ENCODE measurements at regions not wholly inside any gene's neighbourhood (a gene's known extent, or its start where the extent isn't known, plus 50 kb on each side); places are given as distances from the start of the nearest gene placed in this dataset.
"Not testable (repeated sequence)": the region's sequence is repeated elsewhere in the genome, so short reads cannot be mapped to it uniquely, and the experiment has no call there.

DNA sequence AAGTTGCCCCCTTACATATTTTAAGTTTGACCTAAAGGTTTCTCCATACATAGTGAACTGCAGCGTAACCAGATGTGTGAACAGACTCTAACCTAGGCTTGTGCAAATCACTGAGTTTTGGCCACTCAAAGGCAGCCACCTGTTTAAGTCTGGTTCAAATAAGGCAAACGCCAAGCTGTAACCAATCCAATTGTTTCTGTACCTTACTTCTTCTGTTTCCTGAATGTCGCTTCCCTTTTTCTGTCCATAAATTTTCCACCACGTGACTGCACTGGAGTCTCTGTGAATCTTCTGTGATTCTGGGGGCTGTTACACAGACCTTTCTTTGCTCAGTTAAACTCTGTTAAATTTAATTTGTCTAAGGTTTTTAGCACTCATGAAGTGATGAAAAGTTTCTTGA is 618.8 kb downstream of the GLUD2 start:
- no peak for DNase-seq (ENCODE audit: low spot score)

- no peak for DNase-seq (ENCODE audit: low spot score)
These were observed 624.2 kb downstream of the GLUD2 start for GRCh38 chrX:121671649-121672048.

GRCh38 chrX:121709236-121709635 is 661.8 kb downstream of the GLUD2 start:
- not testable (repeated sequence) for DNase-seq (ENCODE audit: low spot score)

- DNase-seq (ENCODE audit: low spot score), result no peak
These were observed 686.1 kb downstream of the GLUD2 start for GRCh38 chrX:121733514-121733913.

- DNase-seq (ENCODE audit: low spot score), result no peak
These were observed 698.7 kb downstream of the GLUD2 start for GRCh38 chrX:121746105-121746504.

- not testable (repeated sequence) for DNase-seq (ENCODE audit: low spot score)
These were observed 706.2 kb downstream of the GLUD2 start for GRCh38 chrX:121753602-121754001.

GRCh38 chrX:121754301-121754700 is 706.9 kb downstream of the GLUD2 start:
- DNase-seq (ENCODE audit: low spot score), result no peak

DNA sequence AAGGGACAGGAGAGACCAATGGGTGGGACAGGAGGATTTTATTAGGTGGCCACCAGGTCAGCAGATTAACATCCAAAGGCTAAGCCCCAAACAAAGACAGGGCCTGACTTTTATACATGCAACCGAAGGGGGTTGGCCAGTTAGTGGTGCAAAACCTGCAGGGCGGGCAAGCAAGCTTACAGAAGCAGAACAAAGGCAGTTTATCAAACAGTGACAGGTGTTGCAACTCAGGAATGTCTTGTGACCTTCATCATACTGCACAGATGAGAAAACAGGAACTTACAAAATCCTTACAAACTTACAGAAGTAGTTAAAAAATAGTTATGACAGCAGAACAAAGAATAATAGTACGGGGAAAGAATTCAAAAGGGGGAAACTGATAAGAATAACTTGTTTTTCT is 708.1 kb downstream of the GLUD2 start:
- DNase-seq (ENCODE audit: low spot score), result no peak

GRCh38 chrX:121761845-121762244 is 714.4 kb downstream of the GLUD2 start:
- no peak for DNase-seq (ENCODE audit: low spot score)

GRCh38 chrX:121763671-121764070 is 716.3 kb downstream of the GLUD2 start:
- no peak for DNase-seq (ENCODE audit: low spot score)

DNA sequence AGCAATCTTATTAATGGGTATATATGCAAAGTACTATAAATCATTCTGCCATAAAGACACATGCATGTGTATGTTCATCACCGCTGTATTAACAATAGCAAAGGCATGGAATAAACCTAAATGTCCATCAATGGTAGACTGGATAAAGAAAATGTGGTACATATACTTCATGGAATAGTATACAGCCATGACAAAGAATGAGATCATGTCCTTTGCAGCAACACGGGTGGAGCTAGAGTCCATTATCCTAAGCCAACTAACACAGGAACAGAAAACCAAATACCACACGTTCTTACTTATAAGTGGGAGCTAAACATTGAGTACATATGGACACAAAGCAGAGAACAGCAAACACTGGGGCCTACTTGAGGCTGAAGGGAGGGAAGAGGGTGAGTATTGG is 720.8 kb downstream of the GLUD2 start:
- DNase-seq (ENCODE audit: low spot score), result not testable (repeated sequence)

GRCh38 chrX:121781991-121782390 is 734.6 kb downstream of the GLUD2 start:
- DNase-seq (ENCODE audit: low spot score), result no peak

DNA sequence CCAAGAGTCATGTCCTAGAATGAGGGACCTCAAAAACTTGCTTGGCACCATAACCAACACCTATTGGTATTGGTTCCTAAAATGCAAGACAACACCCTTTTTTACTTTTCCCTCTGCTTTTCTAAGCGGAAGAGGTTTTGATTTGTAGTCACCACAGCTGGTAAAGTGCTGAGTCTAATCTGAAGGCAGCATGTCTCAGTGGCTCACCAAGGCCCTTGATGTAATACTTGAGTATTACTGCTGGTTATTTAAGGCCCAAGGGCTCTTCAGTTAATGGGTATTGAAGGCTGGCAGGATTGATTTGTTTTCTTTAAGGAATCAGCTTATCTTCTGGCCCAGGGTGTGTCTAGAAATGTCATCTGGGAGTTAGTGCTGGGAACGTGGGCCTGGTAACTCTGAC is 735.1 kb downstream of the GLUD2 start:
- DNase-seq (ENCODE audit: low spot score), result no peak

DNA sequence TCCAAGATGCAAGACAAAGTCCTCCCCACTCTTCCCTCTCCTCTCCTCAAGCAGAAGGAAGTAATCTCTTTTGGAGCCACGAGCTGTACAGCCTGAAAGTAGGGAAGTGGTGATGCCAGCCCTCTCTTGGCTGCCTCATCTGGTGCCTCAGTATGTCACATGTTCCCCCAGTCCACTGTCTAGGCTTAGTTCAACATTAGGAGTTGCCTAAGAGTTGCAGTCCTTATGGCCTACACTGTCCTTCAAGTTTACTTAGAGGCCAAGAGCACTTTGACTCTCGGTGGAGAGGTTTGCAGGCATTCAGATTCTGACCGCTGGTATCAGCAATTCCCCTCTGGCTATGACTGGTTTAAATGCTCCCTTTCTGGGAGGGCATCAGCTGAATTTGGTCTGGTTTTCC is 735.6 kb downstream of the GLUD2 start:
- DNase-seq (ENCODE audit: low spot score), result no peak

- no peak for DNase-seq (ENCODE audit: low spot score)
These were observed 755.5 kb downstream of the GLUD2 start for GRCh38 chrX:121802881-121803412.

DNA sequence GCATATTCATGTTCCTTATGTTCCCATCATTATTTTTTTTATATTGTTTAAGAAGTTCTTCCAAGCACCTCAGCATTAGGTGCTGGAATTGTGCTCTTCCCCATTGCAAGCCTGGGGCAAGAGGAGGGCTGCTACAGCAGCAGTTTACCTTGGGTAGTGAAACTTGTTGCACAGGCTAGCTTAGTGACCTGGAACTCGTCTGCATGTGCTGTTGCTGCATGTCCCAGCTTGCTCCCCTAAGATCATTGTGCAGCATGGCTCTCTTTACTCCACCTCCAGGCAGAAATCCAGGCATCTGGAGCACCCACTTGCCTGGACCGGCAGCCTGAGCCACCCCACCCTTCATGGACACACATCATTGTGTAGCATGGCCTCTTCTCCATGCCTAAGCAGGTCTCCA is 776.0 kb downstream of the GLUD2 start:
- no peak for DNase-seq (ENCODE audit: low spot score)

DNA sequence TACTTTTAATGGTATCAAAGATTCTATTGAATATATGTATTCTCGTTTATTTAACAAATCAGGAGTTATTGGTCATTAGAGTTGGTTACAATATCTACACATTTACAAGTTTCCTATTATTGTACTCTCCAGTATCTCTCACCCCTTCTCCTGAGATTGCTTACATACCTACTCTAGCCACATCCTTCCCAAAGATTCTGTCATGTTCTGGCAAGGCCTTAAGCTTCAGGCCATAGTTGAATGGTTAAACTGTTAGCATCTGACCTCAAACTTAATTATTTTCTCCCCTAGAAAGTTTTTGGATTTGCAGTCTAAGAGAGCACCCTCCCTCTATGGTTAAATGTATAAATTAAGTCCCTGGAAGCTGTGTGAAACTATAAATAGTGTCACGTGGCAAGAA is 784.2 kb downstream of the GLUD2 start:
- DNase-seq (ENCODE audit: low spot score), result no peak

DNA sequence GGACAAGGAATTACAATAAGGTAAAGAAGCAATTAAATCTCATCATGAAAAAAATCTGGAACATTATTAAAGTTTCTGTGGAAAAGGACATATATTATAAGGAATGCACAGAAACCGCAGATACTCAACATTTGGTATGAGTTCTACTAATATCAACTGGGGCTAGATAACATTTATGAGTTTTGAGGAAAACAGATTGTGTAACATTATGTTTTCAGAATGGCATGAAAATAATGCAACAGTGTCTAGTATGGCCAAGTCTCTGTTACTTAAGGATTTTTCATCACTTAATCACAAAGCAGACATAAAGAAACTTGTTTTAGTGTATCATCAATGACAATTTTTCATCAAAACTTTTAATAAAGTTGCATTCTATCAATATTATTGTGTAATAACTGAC is 785.0 kb downstream of the GLUD2 start:
- no peak for DNase-seq (ENCODE audit: low spot score)

DNA sequence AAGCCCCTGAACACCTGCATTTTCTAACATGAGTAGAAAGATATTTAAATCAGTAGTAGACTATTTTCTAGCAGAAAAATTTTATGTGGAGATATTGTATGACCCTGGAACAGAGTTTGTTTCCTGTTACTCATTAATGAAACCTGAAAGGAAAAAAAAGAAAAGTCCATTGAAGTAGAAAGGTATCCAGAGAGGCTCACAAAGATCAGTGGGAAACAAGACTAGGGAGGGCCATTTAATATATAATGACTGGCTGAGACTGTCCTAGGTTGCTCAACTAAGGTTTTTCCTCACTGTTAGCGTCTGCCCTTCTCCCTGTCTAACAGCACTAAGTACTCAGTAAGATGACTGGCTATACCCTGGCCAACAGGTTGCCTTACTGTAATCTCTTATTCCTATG is 788.6 kb downstream of the GLUD2 start:
- no peak for DNase-seq (ENCODE audit: low spot score)

DNA sequence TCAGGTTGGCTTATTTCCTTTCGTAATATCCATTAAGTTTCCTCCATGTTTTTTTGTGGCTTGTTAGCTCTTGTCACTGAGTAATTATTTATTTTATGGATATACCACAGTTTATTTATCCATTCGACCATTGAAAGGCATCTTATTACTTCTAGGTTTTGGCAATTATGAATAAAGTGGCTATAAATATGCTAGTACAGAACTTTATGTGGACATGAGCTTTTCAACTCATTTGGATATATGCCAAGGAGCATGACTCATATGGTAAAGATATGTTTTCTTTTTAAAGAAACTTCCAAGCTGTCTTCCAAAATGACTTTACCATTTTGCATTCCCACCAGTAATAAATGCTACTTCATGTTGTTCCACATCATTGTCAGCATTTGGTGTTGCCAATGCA is 803.6 kb downstream of the GLUD2 start:
- no peak for DNase-seq (ENCODE audit: low spot score)

- no peak for DNase-seq (ENCODE audit: low spot score)
These were observed 806.6 kb downstream of the GLUD2 start for GRCh38 chrX:121853762-121854613.

GRCh38 chrX:121854614-121854911 is 807.2 kb downstream of the GLUD2 start:
- no peak for DNase-seq (ENCODE audit: low spot score)

DNA sequence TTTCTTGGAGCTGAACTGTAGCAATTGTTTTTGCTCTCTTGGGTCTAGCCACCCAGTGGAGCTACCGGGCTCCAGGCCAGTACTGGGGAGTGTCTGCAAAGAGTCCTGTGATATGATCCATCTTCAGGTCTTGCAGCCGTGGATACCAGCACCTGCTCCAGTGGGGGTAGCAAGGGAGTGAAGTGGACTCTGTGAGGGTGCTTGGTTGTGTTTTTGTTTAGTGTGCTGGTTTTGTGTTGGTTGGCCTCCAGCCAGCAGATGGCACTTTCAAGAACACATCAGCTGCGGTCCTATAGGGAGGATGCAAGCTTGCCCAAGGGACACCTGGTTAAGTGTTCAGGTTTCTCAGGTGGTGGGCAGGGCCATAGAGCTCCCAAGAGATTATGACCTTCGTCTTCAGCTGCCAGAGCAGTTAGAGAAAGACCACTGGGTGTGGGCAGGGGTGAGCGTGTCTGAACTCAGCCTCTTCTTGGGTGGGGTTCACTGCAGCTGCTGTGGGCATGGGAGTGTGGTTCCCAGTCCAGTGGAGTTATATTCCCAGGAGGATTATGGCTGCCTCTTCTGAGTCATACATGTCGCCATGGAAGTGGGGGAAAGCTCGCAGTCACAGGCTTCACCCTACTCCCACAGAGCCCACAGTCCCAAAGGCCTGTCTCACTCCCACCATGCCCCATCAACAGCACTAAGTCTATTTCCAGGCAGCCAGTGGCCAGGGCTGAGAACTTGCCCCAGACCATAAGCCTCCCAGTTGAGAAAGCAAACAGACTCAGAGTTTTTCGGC is 811.6 kb downstream of the GLUD2 start:
- no peak for DNase-seq (ENCODE audit: low spot score)

All from AG08396 (cell line).